K562 (cell line): ENCODE measurements at regions not wholly inside any gene's neighbourhood (a gene's known extent, or its start where the extent isn't known, plus 50 kb on each side); places are given as distances from the start of the nearest gene placed in this dataset.

Experiments
- ATAC-seq: fragments of 200-7000 bp; cut with Tn5 transposase; 3 replicates; pipeline ENCODE4 v1.9.1; 2020; ENCODE audit warnings: moderate library complexity
- BruUV-seq: library from RNA; stranded (reverse); fragments of 400-500 nt; replicated peaks from 2 replicates; lab custom pipeline; 2021; lab: Mats Ljungman, UMichigan
- CTCF ChIA-PET: fragments of 300-600 bp; formaldehyde crosslinking; extraction: SDS; loops from one replicate; lab custom pipeline; 2021; ENCODE audit warnings: low intra/inter-chr PET ratio; lab: Yijun Ruan, JAX
- POLR2A ChIA-PET: fragments of 300-600, 350-650 bp; sonication (Branson Sonifier 250); formaldehyde crosslinking; extraction: SDS; loops from one replicate; lab custom pipeline; 2021; ENCODE audit warnings: antibody characterized with exemption, inconsistent platforms; lab: Yijun Ruan, JAX
- DNase-seq, 4 experiments: peaks; one replicate each; pipeline versions ENCODE4 v3.0.0 to v3.0.0-alpha.2; 2011 to 2018; ENCODE audit warnings: low spot score in 3 of 4, mixed read lengths in 3 of 4; ENCODE audit errors: extremely low read depth in 1 of 4
- FAIRE-seq: peaks from 2 replicates; lab custom pipeline; 2011; peaks lifted over from hg19 to GRCh38; lab: Jason Lieb, UNC
- H2AFZ ChIP-seq: 2 replicates; pipeline ENCODE4 v1.6.0; 2011; ENCODE audit warnings: low read depth, low read length, control low read depth, inconsistent platforms
- H3K27ac ChIP-seq: fragments of 200-600 bp; 3 replicates; pipeline ENCODE4 v1.8.0; 2011; ENCODE audit warnings: low read depth, mild to moderate bottlenecking, control low read depth, inconsistent platforms, low read length, moderate library complexity, mixed read lengths; ENCODE audit errors: extremely low read depth
- H3K27me3 ChIP-seq, 2 experiments: fragments of 300-600 bp in 1 of 2; 2 replicates in 1 of 2; 3 replicates in 1 of 2; pipeline versions ENCODE4 v1.6.0 to v1.8.0; 2011; ENCODE audit warnings: inconsistent platforms in 2 of 2, low read length in 2 of 2, mild to moderate bottlenecking in 1 of 2, mixed read lengths in 1 of 2, moderate library complexity in 1 of 2; ENCODE audit not compliant: control insufficient read depth in 2 of 2, insufficient read depth in 2 of 2
- H3K36me3 ChIP-seq: fragments of 300-600 bp; 3 replicates; pipeline ENCODE4 v1.8.0; 2011; ENCODE audit warnings: mild to moderate bottlenecking, low read length, inconsistent platforms; ENCODE audit not compliant: control insufficient read depth, insufficient read depth
- H3K4me1 ChIP-seq, 2 experiments: fragments of 200-600 bp in 1 of 2; replicated peaks in 1 of 2; 2 replicates in 1 of 2; 3 replicates in 1 of 2; pipeline versions ENCODE4 v1.5.1 to v1.8.0; 2011; ENCODE audit warnings: inconsistent platforms in 2 of 2, low read length in 2 of 2, mild to moderate bottlenecking in 1 of 2, mixed read lengths in 1 of 2, moderate library complexity in 1 of 2; ENCODE audit not compliant: control insufficient read depth in 2 of 2, insufficient read depth in 2 of 2
- H3K4me2 ChIP-seq: 2 replicates; pipeline ENCODE4 v1.6.1; 2011; ENCODE audit warnings: low read length, control low read depth, inconsistent platforms, mixed read lengths; ENCODE audit not compliant: insufficient read depth
- H3K4me3 ChIP-seq: fragments of 200-600 bp; sonication (generic), shearing (Covaris generic); 2 replicates; pipeline ENCODE4 v1.5.1; 2016; ENCODE audit warnings: control low read depth, inconsistent platforms
- H3K79me2 ChIP-seq: fragments of 200-600 bp; 3 replicates; pipeline ENCODE4 v1.8.0; 2011; ENCODE audit warnings: low read length, inconsistent platforms; ENCODE audit not compliant: control insufficient read depth, insufficient read depth
- H3K9ac ChIP-seq, 2 experiments: 2 replicates each; pipeline versions ENCODE4 v1.6.0 to v1.6.1; 2011; ENCODE audit warnings: low read depth in 2 of 2, low read length in 2 of 2, control low read depth in 1 of 2, inconsistent platforms in 1 of 2, mild to moderate bottlenecking in 1 of 2, mixed read lengths in 1 of 2; ENCODE audit not compliant: insufficient read depth in 1 of 2
- H3K9me1 ChIP-seq: one replicate; pipeline ENCODE4 v1.6.0; 2011; ENCODE audit warnings: inconsistent platforms, mild to moderate bottlenecking, low read length, moderate library complexity; ENCODE audit not compliant: control insufficient read depth, insufficient read depth
- H3K9me3 ChIP-seq: replicated peaks from 2 replicates; pipeline ENCODE4 v1.5.1; 2011; ENCODE audit warnings: low read depth, low read length, inconsistent platforms; ENCODE audit not compliant: control insufficient read depth, insufficient read depth
- H4K20me1 ChIP-seq: replicated peaks from 2 replicates; pipeline ENCODE4 v1.6.1; 2011; ENCODE audit warnings: low read length, inconsistent platforms, mixed read lengths; ENCODE audit not compliant: control insufficient read depth, insufficient read depth
- BHLHE40 ChIP-seq: IDR thresholded peaks from 2 replicates; pipeline ENCODE4 v1.6.1; 2011; ENCODE audit warnings: low read length, improper control_type of control experiment
- DLX4 ChIP-seq: fragments of 250-450 bp; sonication (Bioruptor Pico); IDR thresholded peaks from 2 replicates; pipeline ENCODE4 v1.6.1; 2021; ENCODE audit warnings: mild to moderate bottlenecking
- ERF ChIP-seq: fragments of 450-650 bp; formaldehyde crosslinking; IDR thresholded peaks from 2 replicates; pipeline ENCODE4 v1.4.0; 2020; ENCODE audit warnings: mild to moderate bottlenecking, mixed read lengths
- NFATC3 ChIP-seq: fragments of 450-650 bp; IDR thresholded peaks from 2 replicates; pipeline ENCODE4 v1.6.1; 2017; ENCODE audit warnings: mild to moderate bottlenecking
- SIRT6 ChIP-seq: IDR thresholded peaks from one replicate; pipeline ENCODE4 v1.6.1; 2012; ENCODE audit warnings: low read depth, mild to moderate bottlenecking, control low read depth, inconsistent platforms, low read length, moderate library complexity
- TEAD2 ChIP-seq: fragments of 450-650 bp; IDR thresholded peaks from 2 replicates; pipeline ENCODE4 v1.6.1; 2016; ENCODE audit warnings: missing genetic modification characterization, control low read depth, missing compliant biosample characterization
- ZEB2 ChIP-seq: fragments of 450-650 bp; IDR thresholded peaks from 2 replicates; pipeline ENCODE4 v1.6.1; 2016
- WGBS: fragments of 100-300 bp; shearing (Covaris generic); methylation state at CpG from one replicate; pipeline ENCODE4 v1.1.6; 2016; ENCODE audit warnings: low coverage, mixed read lengths; ENCODE audit not compliant: insufficient coverage; ENCODE audit errors: missing lambda C conversion rate; 5-methylcytosine and 5-hydroxymethylcytosine counted together
- in situ Hi-C: fragments of 300-500 bp; cut with MboI; formaldehyde crosslinking; loops from 4 replicates; pipeline ENCODE4 v1.15.0; 2018; ENCODE audit warnings: inconsistent platforms, mixed read lengths
- intact Hi-C: fragments of 100-400 bp; cut with micrococcal nuclease; formaldehyde crosslinking; loops from 2 replicates; pipeline ENCODE4 v1.14.2; 2022

GRCh38 chr2:5467178-5467905 lies 224.8 kb upstream of the SOX11 start:
- Histone ChIP-seq H3K4me2 (no peak overlapping the region), H3K27me3 (no peaks in the 10 kb centered on the region), H3K27ac (no peak overlapping the region), H4K20me1 (no peaks in the 10 kb centered on the region), H3K79me2 (no peaks in the 10 kb centered on the region), H3K9ac (no peak overlapping the region), H3K9me3 (no peaks in the 10 kb centered on the region), H3K4me3 (no peak overlapping the region), H3K36me3 (no peaks in the 10 kb centered on the region), H3K9me1 (no peaks in the 10 kb centered on the region), H2AFZ (no peak overlapping the region), H3K4me1 (no peaks in the 10 kb centered on the region)
- ChIA-PET CTCF (no interaction called here), POLR2A (no interaction called here)
- TF ChIP-seq TEAD2 (tag) (no peak), ERF (CRISPR knock-in tag) (no peak), DLX4 (CRISPR knock-in tag) (no peak), BHLHE40 (no peak), ZEB2 (no peak), SIRT6 (no peak), NFATC3 (no peak)
- DNase-seq: no peak
- WGBS: 1% methylated on average over 15 of the region's 15 CpGs
- FAIRE-seq: no peak
- intact Hi-C loops (no loop called here), in situ Hi-C loops (no loop called here)
- ATAC-seq: no peak
- BruUV-seq: no TSS peak
